Body of pancreas (tissue), 4 donors: ENCODE measurements at regions not wholly inside any gene's neighbourhood (a gene's known extent, or its start where the extent isn't known, plus 50 kb on each side); places are given as distances from the start of the nearest gene placed in this dataset.

Experiments
- POLR2A ChIP-seq, 3 donors: fragments of 450-650 bp; IDR thresholded peaks; one replicate each; pipeline ENCODE4 v1.6.1; 2016; ENCODE audit warnings: antibody characterized with exemption in 3 of 3, mild to moderate bottlenecking in 2 of 3
- TF ChIP-seq, protein P1 (sequence below), 7 experiments: fragments of 450-650 bp in 4 of 7; fragments of 200-600 bp in 3 of 7; sonication (generic) in 3 of 7; IDR thresholded peaks; one replicate each; pipeline ENCODE4 v1.5.1; 2016 to 2019; ENCODE audit warnings: antibody characterized with exemption in 7 of 7

- no peak for TF ChIP-seq POLR2A (IDR thresholded peaks at IDR 0.05)
- TF ChIP-seq, protein P1, sequence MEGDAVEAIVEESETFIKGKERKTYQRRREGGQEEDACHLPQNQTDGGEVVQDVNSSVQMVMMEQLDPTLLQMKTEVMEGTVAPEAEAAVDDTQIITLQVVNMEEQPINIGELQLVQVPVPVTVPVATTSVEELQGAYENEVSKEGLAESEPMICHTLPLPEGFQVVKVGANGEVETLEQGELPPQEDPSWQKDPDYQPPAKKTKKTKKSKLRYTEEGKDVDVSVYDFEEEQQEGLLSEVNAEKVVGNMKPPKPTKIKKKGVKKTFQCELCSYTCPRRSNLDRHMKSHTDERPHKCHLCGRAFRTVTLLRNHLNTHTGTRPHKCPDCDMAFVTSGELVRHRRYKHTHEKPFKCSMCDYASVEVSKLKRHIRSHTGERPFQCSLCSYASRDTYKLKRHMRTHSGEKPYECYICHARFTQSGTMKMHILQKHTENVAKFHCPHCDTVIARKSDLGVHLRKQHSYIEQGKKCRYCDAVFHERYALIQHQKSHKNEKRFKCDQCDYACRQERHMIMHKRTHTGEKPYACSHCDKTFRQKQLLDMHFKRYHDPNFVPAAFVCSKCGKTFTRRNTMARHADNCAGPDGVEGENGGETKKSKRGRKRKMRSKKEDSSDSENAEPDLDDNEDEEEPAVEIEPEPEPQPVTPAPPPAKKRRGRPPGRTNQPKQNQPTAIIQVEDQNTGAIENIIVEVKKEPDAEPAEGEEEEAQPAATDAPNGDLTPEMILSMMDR (IDR thresholded peaks at IDR 0.05), result no peak
Measured at GRCh38 chr9:109834855-109835254, 54.9 kb downstream of the PALM2AKAP2 start.
